ENCODE measurements at regions not wholly inside any gene's neighbourhood (a gene's known extent, or its start where the extent isn't known, plus 50 kb on each side); places are given as distances from the start of the nearest gene placed in this dataset.

- no peak for TF ChIP-seq TCF12 (IDR thresholded peaks at IDR 0.05)
- TF ChIP-seq JUND (IDR thresholded peaks at IDR 0.05), result no peak
- TF ChIP-seq FOXJ3 (CRISPR knock-in tag; IDR thresholded peaks at IDR 0.05), result no peak
- TF ChIP-seq YY1 (IDR thresholded peaks at IDR 0.05; ENCODE audit: low read depth), result no peak
- TF ChIP-seq TEAD4 (IDR thresholded peaks at IDR 0.05; ENCODE audit: borderline replicate concordance, insufficient read depth), result no peak
- no peak for TF ChIP-seq REST (IDR thresholded peaks at IDR 0.05; ENCODE audit: low read depth, low read length)
- no peak for TF ChIP-seq RAD21 (IDR thresholded peaks at IDR 0.05; ENCODE audit: low read length)
- no peak for TF ChIP-seq EP300 (IDR thresholded peaks at IDR 0.05; ENCODE audit: borderline replicate concordance in 1 of 2, low read depth in 1 of 2, low read length in 1 of 2)
- TF ChIP-seq RXRA (IDR thresholded peaks at IDR 0.05; ENCODE audit: borderline replicate concordance, low read depth), result no peak
These were observed 78.1 kb upstream of the GRIK3 start for GRCh38 chr1:37112430-37112829.

GRCh38 chr1:37113285-37113997, 79.1 kb upstream of the GRIK3 start:
- Histone ChIP-seq H3F3A (replicated peaks; ENCODE audit: insufficient read depth) (no peaks in the 10 kb centered on the region), H4K20me1 (ENCODE audit: insufficient read depth) (no peaks in the 10 kb centered on the region), H3K27me3 (ENCODE audit: insufficient read depth) (no peaks in the 10 kb centered on the region), H3K27ac (ENCODE audit: low read depth in 2 of 2, low read length in 1 of 2) (no peak overlapping the region), H3K4me3 (ENCODE audit: low read depth in 2 of 2, low read length in 1 of 2) (no peak overlapping the region), H3K36me3 (replicated peaks in 1 of 2; ENCODE audit: control insufficient read depth in 1 of 2, insufficient read depth in 2 of 2, low read length in 1 of 2) (no peaks in the 10 kb centered on the region), H3K9ac (no peak overlapping the region), H3K79me2 (ENCODE audit: insufficient read depth) (no peaks in the 10 kb centered on the region), H3K9me3 (no peaks in the 10 kb centered on the region), H2AFZ (ENCODE audit: low read depth) (no peak overlapping the region), H3K9me2 (no peaks in the 10 kb centered on the region), H3K4me2 (no peak overlapping the region), H3K4me1 (ENCODE audit: control insufficient read depth in 1 of 2, insufficient read depth in 2 of 2, low read depth in 1 of 2, low read length in 1 of 2) (no peaks in the 10 kb centered on the region; a peak in 1 of 4 replicates)
- ChIA-PET POLR2A (no interaction called here), CTCF (no interaction called here)
- WGBS (ENCODE audit: low lambda C conversion rate), result 46% methylated on average over 6 of the region's 6 CpGs
- no peak for DNase-seq
- TF ChIP-seq ZBTB33 (IDR thresholded peaks at IDR 0.05; ENCODE audit: borderline replicate concordance, low read depth), result no peak
- TF ChIP-seq GABPA (IDR thresholded peaks at IDR 0.05; ENCODE audit: low read depth), result no peak
- TF ChIP-seq USF2 (IDR thresholded peaks at IDR 0.05; ENCODE audit: borderline replicate concordance, low read depth, low read length), result no peak
- TF ChIP-seq TCF12 (IDR thresholded peaks at IDR 0.05), result no peak
- TF ChIP-seq IRF3 (IDR thresholded peaks at IDR 0.05; ENCODE audit: low read depth, low read length), result no peak
- no peak for TF ChIP-seq TEAD4 (IDR thresholded peaks at IDR 0.05; ENCODE audit: borderline replicate concordance, insufficient read depth)
- TF ChIP-seq YY1 (IDR thresholded peaks at IDR 0.05; ENCODE audit: low read depth), result no peak
- no peak for TF ChIP-seq CHD2 (IDR thresholded peaks at IDR 0.05; ENCODE audit: low read length, partially characterized antibody)
- TF ChIP-seq FOSL2 (IDR thresholded peaks at IDR 0.05; ENCODE audit: borderline replicate concordance, low read depth), result no peak
- no peak for TF ChIP-seq MXI1 (IDR thresholded peaks at IDR 0.05; ENCODE audit: low read depth, low read length)
- TF ChIP-seq USF1 (IDR thresholded peaks at IDR 0.05; ENCODE audit: borderline replicate concordance, low read depth), result no peak
- no peak for TF ChIP-seq SMC3 (IDR thresholded peaks at IDR 0.05; ENCODE audit: low read depth, low read length)
- no peak for TF ChIP-seq RFX5 (IDR thresholded peaks at IDR 0.05; ENCODE audit: low read length)

More at GRCh38 chr1:37112430-37112829, 78.1 kb upstream of the GRIK3 start:
- no peaks in the 10 kb centered on the region for H3K36me3 ChIP-seq (replicated peaks in 1 of 2; ENCODE audit: control insufficient read depth in 1 of 2, insufficient read depth in 2 of 2, low read length in 1 of 2)
- 11% methylated on average over 1 of the region's 1 CpG for WGBS (ENCODE audit: low lambda C conversion rate)
- H2AFZ ChIP-seq (ENCODE audit: low read depth), result no peak overlapping the region
- H3K9ac ChIP-seq, result no peak overlapping the region
- H3K9me2 ChIP-seq, result no peaks in the 10 kb centered on the region
- POLR2A ChIA-PET, result no interaction called here
- CTCF ChIA-PET, result no interaction called here
- H3F3A ChIP-seq (replicated peaks; ENCODE audit: insufficient read depth), result no peaks in the 10 kb centered on the region
- no peaks in the 10 kb centered on the region for H3K9me3 ChIP-seq
- no peak overlapping the region for H3K4me3 ChIP-seq (ENCODE audit: low read depth in 2 of 2, low read length in 1 of 2)
- no peak for DNase-seq
- H3K27me3 ChIP-seq (ENCODE audit: insufficient read depth), result no peaks in the 10 kb centered on the region
- H3K4me2 ChIP-seq, result no peak overlapping the region
- no peaks in the 10 kb centered on the region for H3K79me2 ChIP-seq (ENCODE audit: insufficient read depth)
- no peaks in the 10 kb centered on the region; a peak in 1 of 4 replicates for H3K4me1 ChIP-seq (ENCODE audit: control insufficient read depth in 1 of 2, insufficient read depth in 2 of 2, low read depth in 1 of 2, low read length in 1 of 2)
- no peaks in the 10 kb centered on the region for H4K20me1 ChIP-seq (ENCODE audit: insufficient read depth)
- H3K27ac ChIP-seq (ENCODE audit: low read depth in 2 of 2, low read length in 1 of 2), result no peak overlapping the region

Measured in SK-N-SH (cell line).